D721Med (cell line): ENCODE measurements at regions not wholly inside any gene's neighbourhood (a gene's known extent, or its start where the extent isn't known, plus 50 kb on each side); places are given as distances from the start of the nearest gene placed in this dataset.

Source experiments
- DNase-seq: peaks from one replicate; pipeline ENCODE4 v3.0.0; 2011; ENCODE audit warnings: low spot score; ENCODE audit not compliant: insufficient read length
- FAIRE-seq: peaks from 2 replicates; lab custom pipeline; 2011; peaks lifted over from hg19 to GRCh38; lab: Jason Lieb, UNC
- CTCF ChIP-seq: IDR thresholded peaks from 2 replicates; pipeline ENCODE4 v1.5.1; 2012; ENCODE audit warnings: mild to moderate bottlenecking, control low read depth; ENCODE audit not compliant: insufficient read depth; ENCODE audit errors: missing control alignments

- no peak for TF ChIP-seq CTCF
- FAIRE-seq (no peak), DNase-seq (no peak)
These were observed 972.8 kb upstream of the ADGRL4 start for GRCh38 chr1:79979346-79979745.

GRCh38 chr1:79976287-79976686, 969.8 kb upstream of the ADGRL4 start:
- TF ChIP-seq CTCF, result no peak
- DNase-seq, result no peak
- no peak for FAIRE-seq

GRCh38 chr1:79974659-79975058, 968.1 kb upstream of the ADGRL4 start:
- TF ChIP-seq CTCF, result peak; percentile 3
- DNase-seq (no peak), FAIRE-seq (no peak)

GRCh38 chr1:79969886-79970285, 963.4 kb upstream of the ADGRL4 start:
- DNase-seq (no peak), FAIRE-seq (no peak)
- TF ChIP-seq CTCF, result no peak

GRCh38 chr1:79966438-79966837, 959.9 kb upstream of the ADGRL4 start:
- DNase-seq (no peak), FAIRE-seq (no peak)
- TF ChIP-seq CTCF, result no peak

GRCh38 chr1:79959635-79960034, 953.1 kb upstream of the ADGRL4 start:
- TF ChIP-seq CTCF, result no peak
- DNase-seq, result no peak
- FAIRE-seq, result no peak

GRCh38 chr1:79955966-79956365, 949.4 kb upstream of the ADGRL4 start:
- no peak for TF ChIP-seq CTCF
- FAIRE-seq (no peak), DNase-seq (no peak)
